NCI-H446 (cell line): ENCODE measurements at regions not wholly inside any gene's neighbourhood (a gene's known extent, or its start where the extent isn't known, plus 50 kb on each side); places are given as distances from the start of the nearest gene placed in this dataset.
A peak's percentile ranks its signal among the peaks of the same experiment; 100 is the strongest.

Source experiments
- DNase-seq, 2 experiments: peaks; one replicate each; lab custom pipeline; 2025; lab: John Stamatoyannopoulos, UW

- no peak for DNase-seq
These were observed 579.6 kb upstream of the IGFBP7 start for GRCh38 chr4:57689693-57690205.

- DNase-seq: no peak
These were observed 572.1 kb upstream of the IGFBP7 start for GRCh38 chr4:57682275-57682674.

- no peak for DNase-seq
These were observed 569.8 kb upstream of the IGFBP7 start for GRCh38 chr4:57679969-57680368.

GRCh38 chr4:57676394-57676793 lies 566.2 kb upstream of the IGFBP7 start:
- DNase-seq: no peak

GRCh38 chr4:57672846-57673433 lies 562.8 kb upstream of the IGFBP7 start:
- DNase-seq: no peak

- DNase-seq: no peak
These were observed 558.4 kb upstream of the IGFBP7 start for GRCh38 chr4:57668621-57669020.

GRCh38 chr4:57665806-57666205 lies 555.6 kb upstream of the IGFBP7 start:
- no peak for DNase-seq

GRCh38 chr4:57661517-57662090 lies 551.4 kb upstream of the IGFBP7 start:
- DNase-seq: no peak

GRCh38 chr4:57658673-57659072 lies 548.5 kb upstream of the IGFBP7 start:
- DNase-seq: no peak

- no peak for DNase-seq
These were observed 548.0 kb upstream of the IGFBP7 start for GRCh38 chr4:57658188-57658587.

- DNase-seq: no peak
These were observed 545.2 kb upstream of the IGFBP7 start for GRCh38 chr4:57655342-57655741.

GRCh38 chr4:57652779-57653178 lies 542.6 kb upstream of the IGFBP7 start:
- no peak for DNase-seq

GRCh38 chr4:57640391-57641100 lies 530.4 kb upstream of the IGFBP7 start:
- no peak for DNase-seq

- DNase-seq: no peak
These were observed 529.6 kb upstream of the IGFBP7 start for GRCh38 chr4:57639561-57640382.

GRCh38 chr4:57635910-57636309 lies 525.7 kb upstream of the IGFBP7 start:
- DNase-seq: no peak

- DNase-seq: no peak
These were observed 523.2 kb upstream of the IGFBP7 start for GRCh38 chr4:57633212-57633859.

- DNase-seq: no peak
These were observed 522.4 kb upstream of the IGFBP7 start for GRCh38 chr4:57632564-57632963.

- DNase-seq: no peak
These were observed 521.0 kb upstream of the IGFBP7 start for GRCh38 chr4:57631147-57631546.

- no peak for DNase-seq
These were observed 517.8 kb upstream of the IGFBP7 start for GRCh38 chr4:57628004-57628403.

GRCh38 chr4:57614257-57614932 lies 504.2 kb upstream of the IGFBP7 start:
- no peak for DNase-seq

- peak in 1 of 2 experiments; percentile 2 for DNase-seq
These were observed 502.1 kb upstream of the IGFBP7 start for GRCh38 chr4:57612279-57612678.
